Panc1 (cell line): ENCODE measurements at regions not wholly inside any gene's neighbourhood (a gene's known extent, or its start where the extent isn't known, plus 50 kb on each side); places are given as distances from the start of the nearest gene placed in this dataset.

Experiments
- CTCF ChIP-seq: fragments of 450-650 bp; IDR thresholded peaks from 2 replicates; pipeline ENCODE4 v1.5.1; 2017; ENCODE audit warnings: mild to moderate bottlenecking
- POLR2AphosphoS5 ChIP-seq: IDR thresholded peaks from 2 replicates; pipeline ENCODE4 v1.6.1; 2012; ENCODE audit warnings: mild to moderate bottlenecking, low read depth, low read length, moderate library complexity
- REST ChIP-seq, 2 experiments: IDR thresholded peaks; 2 replicates each; pipeline ENCODE4 v1.6.1; 2011 to 2012; ENCODE audit warnings: low read depth in 2 of 2, control low read depth in 1 of 2, low read length in 1 of 2, mild to moderate bottlenecking in 1 of 2, moderate library complexity in 1 of 2; ENCODE audit not compliant: insufficient read depth in 1 of 2

- TF ChIP-seq REST (IDR thresholded peaks at IDR 0.05; ENCODE audit: insufficient read depth in 1 of 2, low read depth in 2 of 2, low read length in 1 of 2) (no peak), CTCF (no peak), POLR2AphosphoS5 (no peak)
Measured at GRCh38 chr5:167592114-167592513, 699.3 kb upstream of the WWC1 start.
